Tibial artery (tissue), 4 donors: ENCODE measurements at regions not wholly inside any gene's neighbourhood (a gene's known extent, or its start where the extent isn't known, plus 50 kb on each side); places are given as distances from the start of the nearest gene placed in this dataset.

Source experiments
- DNase-seq, 2 donors: peaks; one replicate each; pipeline ENCODE4 v3.0.0-alpha.2; 2019
- H3K27ac ChIP-seq, 2 donors: fragments of 200-600 bp; sonication (generic) in 1 of 2; 1 replicate in 1 of 2; 2 replicates in 1 of 2; pipeline ENCODE4 v1.5.1; 2018 to 2019; ENCODE audit warnings: mild to moderate bottlenecking in 1 of 2
- H3K27me3 ChIP-seq, 2 donors: fragments of 200-600 bp; sonication (generic) in 1 of 2; one replicate each; pipeline versions ENCODE4 v1.5.1 to v1.6.0; 2016 to 2019
- H3K36me3 ChIP-seq, 3 donors: fragments of 200-600 bp; sonication (generic) in 2 of 3; one replicate each; pipeline ENCODE4 v1.5.1; 2016 to 2019; ENCODE audit warnings: mild to moderate bottlenecking in 2 of 3
- H3K4me1 ChIP-seq, 4 donors: fragments of 200-600 bp; sonication (generic) in 2 of 4; 1 replicate in 3 of 4; 2 replicates in 1 of 4; pipeline ENCODE4 v1.5.1; 2016 to 2019
- H3K4me3 ChIP-seq, 2 donors: fragments of 200-600 bp; sonication (generic) in 1 of 2; 1 replicate in 1 of 2; 2 replicates in 1 of 2; pipeline ENCODE4 v1.5.1; 2018 to 2019; ENCODE audit warnings: mild to moderate bottlenecking in 2 of 2
- H3K9me3 ChIP-seq, 3 donors: fragments of 200-600 bp; sonication (generic) in 1 of 3; one replicate each; pipeline ENCODE4 v1.5.1; 2016 to 2019
- intact Hi-C: fragments of 100-400 bp; cut with DNase I; formaldehyde crosslinking; loops from one replicate; pipeline ENCODE4 v1.15.0; 2023; ENCODE audit warnings: low total_unique reads
- TF ChIP-seq, protein P1 (sequence below), 2 experiments: fragments of 200-600 bp in 1 of 2; fragments of 450-650 bp in 1 of 2; IDR thresholded peaks; one replicate each; pipeline ENCODE4 v1.5.1; 2017 to 2019; ENCODE audit warnings: antibody characterized with exemption in 2 of 2, mild to moderate bottlenecking in 1 of 2, moderate library complexity in 1 of 2

DNA sequence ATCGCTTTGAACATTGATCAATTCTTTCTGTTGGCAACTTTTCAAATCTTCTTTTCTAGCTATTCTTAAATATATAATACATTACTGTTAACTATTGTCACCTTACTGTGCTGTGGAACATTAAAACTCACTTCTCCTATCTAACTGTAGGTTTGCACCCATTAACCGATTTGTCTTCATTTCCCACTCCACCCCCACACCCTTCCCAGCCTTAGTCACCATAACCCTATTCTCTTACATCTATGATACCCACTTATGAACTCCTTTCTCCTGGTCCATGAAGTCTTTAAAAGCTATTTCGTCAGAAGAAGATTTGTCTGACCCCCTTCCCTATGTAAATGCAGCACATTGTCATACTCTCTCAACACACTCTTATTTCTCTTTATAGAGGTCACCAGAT, 993.4 kb upstream of the EEF2KMT start:
- Histone ChIP-seq H3K27ac (no peak overlapping the region), H3K27me3 (no peaks in the 10 kb centered on the region), H3K4me3 (no peak overlapping the region), H3K9me3 (peaks cover 0 to 6% (median 5%) of the 10 kb centered on the region in 3 donors), H3K36me3 (no peaks in the 10 kb centered on the region), H3K4me1 (no peaks in the 10 kb centered on the region)
- DNase-seq: no peak
- TF ChIP-seq, protein P1, sequence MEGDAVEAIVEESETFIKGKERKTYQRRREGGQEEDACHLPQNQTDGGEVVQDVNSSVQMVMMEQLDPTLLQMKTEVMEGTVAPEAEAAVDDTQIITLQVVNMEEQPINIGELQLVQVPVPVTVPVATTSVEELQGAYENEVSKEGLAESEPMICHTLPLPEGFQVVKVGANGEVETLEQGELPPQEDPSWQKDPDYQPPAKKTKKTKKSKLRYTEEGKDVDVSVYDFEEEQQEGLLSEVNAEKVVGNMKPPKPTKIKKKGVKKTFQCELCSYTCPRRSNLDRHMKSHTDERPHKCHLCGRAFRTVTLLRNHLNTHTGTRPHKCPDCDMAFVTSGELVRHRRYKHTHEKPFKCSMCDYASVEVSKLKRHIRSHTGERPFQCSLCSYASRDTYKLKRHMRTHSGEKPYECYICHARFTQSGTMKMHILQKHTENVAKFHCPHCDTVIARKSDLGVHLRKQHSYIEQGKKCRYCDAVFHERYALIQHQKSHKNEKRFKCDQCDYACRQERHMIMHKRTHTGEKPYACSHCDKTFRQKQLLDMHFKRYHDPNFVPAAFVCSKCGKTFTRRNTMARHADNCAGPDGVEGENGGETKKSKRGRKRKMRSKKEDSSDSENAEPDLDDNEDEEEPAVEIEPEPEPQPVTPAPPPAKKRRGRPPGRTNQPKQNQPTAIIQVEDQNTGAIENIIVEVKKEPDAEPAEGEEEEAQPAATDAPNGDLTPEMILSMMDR (IDR thresholded peaks at IDR 0.05): no peak
- intact Hi-C loops: no loop called here

DNA sequence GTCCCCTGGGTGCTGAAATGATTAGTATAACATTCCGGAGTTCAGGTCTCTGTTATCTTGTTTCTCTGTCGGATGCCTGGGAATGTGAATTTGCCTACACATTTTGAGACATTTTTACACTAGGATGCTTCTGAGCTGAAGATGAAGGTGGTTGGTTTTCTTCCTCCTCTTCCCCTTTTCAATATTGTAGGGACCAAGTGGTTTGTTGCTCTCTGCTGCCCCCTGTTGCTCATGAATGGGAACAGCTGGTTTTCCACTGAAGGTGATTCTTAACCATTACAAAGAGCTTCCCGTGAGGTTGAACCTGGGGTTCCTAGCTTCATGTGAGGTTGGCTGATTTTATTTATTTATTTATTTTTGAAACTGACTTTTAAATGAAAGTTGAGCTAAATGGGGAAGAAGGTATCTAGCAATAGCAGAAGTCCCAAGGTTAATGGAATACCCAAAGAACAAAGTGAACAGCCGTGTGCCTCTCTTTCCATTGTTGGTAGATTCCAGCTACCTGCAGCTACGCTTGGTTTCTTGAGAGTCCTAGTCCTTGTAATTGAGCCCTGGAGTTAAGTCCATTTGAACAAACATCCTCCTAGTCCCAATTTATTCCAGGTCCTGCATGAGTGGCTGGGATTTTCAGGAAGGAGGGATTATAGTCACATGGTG, 983.9 kb upstream of the EEF2KMT start:
- intact Hi-C loops: no loop called here
- no peak overlapping the region for H3K4me3 ChIP-seq
- H3K27me3 ChIP-seq: no peaks in the 10 kb centered on the region
- no peaks in the 10 kb centered on the region for H3K4me1 ChIP-seq
- DNase-seq: no peak
- no peak overlapping the region for H3K27ac ChIP-seq
- H3K9me3 ChIP-seq: peaks cover 0 to 3% (median 0%) of the 10 kb centered on the region in 3 donors
- TF ChIP-seq, protein P1 (IDR thresholded peaks at IDR 0.05): no peak
- H3K36me3 ChIP-seq: no peaks in the 10 kb centered on the region

DNA sequence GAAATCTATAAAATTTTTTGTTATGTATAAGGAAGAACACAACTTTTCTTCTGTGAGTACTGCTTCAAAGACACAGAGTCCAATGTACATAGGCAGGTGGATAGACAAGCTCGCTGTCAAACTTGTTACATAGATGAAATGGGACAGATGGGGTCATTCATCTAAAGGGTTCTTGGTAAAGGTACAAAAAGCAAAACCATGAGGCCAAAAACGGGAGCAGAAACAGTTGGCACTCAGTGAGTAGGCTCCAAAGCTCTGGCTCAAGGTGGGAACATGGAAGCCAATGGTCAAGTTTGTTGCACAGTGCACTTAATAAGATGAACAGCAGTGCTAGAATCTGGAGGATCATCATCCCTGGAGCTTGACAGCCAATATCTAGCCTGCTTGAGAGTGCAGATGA, 979.0 kb upstream of the EEF2KMT start:
- Histone ChIP-seq H3K27me3 (no peaks in the 10 kb centered on the region), H3K4me3 (no peak overlapping the region), H3K27ac (no peak overlapping the region), H3K4me1 (no peaks in the 10 kb centered on the region), H3K36me3 (no peaks in the 10 kb centered on the region), H3K9me3 (no peaks in the 10 kb centered on the region)
- TF ChIP-seq, protein P1 (IDR thresholded peaks at IDR 0.05): no peak
- intact Hi-C loops: no loop called here
- DNase-seq: no peak

DNA sequence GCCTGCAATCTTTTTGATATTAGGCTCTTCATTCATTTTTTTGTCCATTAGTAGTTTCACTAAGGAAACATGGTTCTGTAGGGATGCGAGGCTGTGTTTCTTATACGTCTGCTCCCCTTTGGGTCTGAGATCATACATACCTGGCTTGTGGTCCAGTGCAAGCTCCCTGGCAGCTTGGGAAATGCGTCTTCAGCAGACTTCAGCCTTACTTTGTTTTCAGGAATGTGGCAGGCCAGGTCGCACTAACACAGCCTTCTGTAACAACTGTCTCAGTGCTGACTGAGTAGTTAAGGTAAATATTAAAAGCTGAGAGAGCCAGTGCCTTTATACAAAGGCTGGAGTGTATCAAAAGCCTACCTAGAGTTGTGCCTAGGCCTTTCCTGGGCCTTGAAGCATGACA, 970.5 kb upstream of the EEF2KMT start:
- intact Hi-C loops: no loop called here
- Histone ChIP-seq H3K4me3 (no peak overlapping the region), H3K9me3 (no peaks in the 10 kb centered on the region), H3K27ac (no peak overlapping the region), H3K36me3 (no peaks in the 10 kb centered on the region), H3K27me3 (no peaks in the 10 kb centered on the region), H3K4me1 (no peaks in the 10 kb centered on the region)
- TF ChIP-seq, protein P1 (IDR thresholded peaks at IDR 0.05): no peak
- DNase-seq: no peak

DNA sequence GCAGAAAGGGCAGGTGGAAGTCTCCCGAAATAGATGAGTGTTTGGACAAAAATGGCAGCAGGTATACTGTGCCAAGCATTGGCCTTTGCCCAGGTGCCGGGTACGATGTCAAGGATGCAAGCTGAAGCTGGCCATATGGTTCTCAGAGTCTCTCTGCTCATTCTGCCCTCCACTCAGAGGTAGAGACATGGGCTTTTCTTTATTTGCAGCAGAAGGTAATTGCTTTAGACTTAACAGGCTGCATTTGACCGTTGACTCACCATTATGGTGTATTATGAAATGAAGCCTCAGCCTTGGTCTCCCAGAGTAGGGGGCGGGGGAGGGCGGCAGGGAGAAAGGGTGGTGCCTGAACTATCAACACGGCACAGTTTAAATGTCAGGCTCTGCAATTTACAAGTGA, 969.1 kb upstream of the EEF2KMT start:
- intact Hi-C loops: no loop called here
- Histone ChIP-seq H3K27me3 (no peaks in the 10 kb centered on the region), H3K27ac (no peak overlapping the region), H3K4me1 (no peaks in the 10 kb centered on the region), H3K4me3 (no peak overlapping the region), H3K36me3 (no peaks in the 10 kb centered on the region), H3K9me3 (no peaks in the 10 kb centered on the region)
- no peak for DNase-seq
- TF ChIP-seq, protein P1 (IDR thresholded peaks at IDR 0.05): no peak

DNA sequence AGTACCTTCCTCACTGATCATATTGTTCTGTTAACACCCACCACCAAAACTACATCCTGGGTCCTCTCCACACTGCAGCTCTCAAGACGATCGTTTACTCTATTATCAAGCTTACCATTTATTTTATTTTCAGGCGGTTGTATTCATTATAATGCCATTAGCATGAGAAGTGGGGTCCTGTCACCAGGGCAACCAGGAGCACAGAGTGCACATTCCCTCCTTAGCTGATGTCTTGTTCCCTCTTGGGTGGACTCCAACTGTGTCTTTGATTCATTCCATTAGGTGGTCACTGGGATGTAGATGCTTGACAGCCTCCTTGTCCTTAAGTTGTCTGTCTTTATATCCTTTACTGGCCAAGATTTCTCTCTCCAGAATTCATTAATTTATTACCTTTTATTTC, 965.9 kb upstream of the EEF2KMT start:
- no peaks in the 10 kb centered on the region for H3K27me3 ChIP-seq
- TF ChIP-seq, protein P1 (IDR thresholded peaks at IDR 0.05): no peak
- H3K4me1 ChIP-seq: no peaks in the 10 kb centered on the region
- intact Hi-C loops: no loop called here
- H3K9me3 ChIP-seq: no peaks in the 10 kb centered on the region
- no peak overlapping the region for H3K27ac ChIP-seq
- DNase-seq: no peak
- H3K4me3 ChIP-seq: no peak overlapping the region
- H3K36me3 ChIP-seq: no peaks in the 10 kb centered on the region
